NCI-H748 (cell line): ENCODE measurements at regions not wholly inside any gene's neighbourhood (a gene's known extent, or its start where the extent isn't known, plus 50 kb on each side); places are given as distances from the start of the nearest gene placed in this dataset.

Experiments
- DNase-seq: peaks from one replicate; lab custom pipeline; 2025; ENCODE audit not compliant: unreplicated experiment; lab: John Stamatoyannopoulos, UW

- peak; percentile 3 for DNase-seq
Observed at GRCh38 chr10:94085766-94086437, 92.2 kb downstream of the PLCE1 start.

GRCh38 chr10:94088926-94089381, 95.2 kb downstream of the PLCE1 start:
- DNase-seq = peak; percentile 6

- no peak for DNase-seq
Observed at GRCh38 chr10:94091649-94092048, 97.9 kb downstream of the PLCE1 start.

GRCh38 chr10:94092848-94093247, 99.1 kb downstream of the PLCE1 start:
- no peak for DNase-seq

- no peak for DNase-seq
Observed at GRCh38 chr10:94093286-94093905, 99.7 kb downstream of the PLCE1 start.

- no peak for DNase-seq
Observed at GRCh38 chr10:94094540-94094939, 100.8 kb downstream of the PLCE1 start.

GRCh38 chr10:94097656-94098055, 103.9 kb downstream of the PLCE1 start:
- no peak for DNase-seq

- no peak for DNase-seq
Observed at GRCh38 chr10:94098896-94099295, 105.2 kb downstream of the PLCE1 start.

- no peak for DNase-seq
Observed at GRCh38 chr10:94101894-94102293, 108.2 kb downstream of the PLCE1 start.

- no peak for DNase-seq
Observed at GRCh38 chr10:94102436-94102835, 108.7 kb downstream of the PLCE1 start.

- no peak for DNase-seq
Observed at GRCh38 chr10:94103192-94103591, 109.5 kb downstream of the PLCE1 start.

- no peak for DNase-seq
Observed at GRCh38 chr10:94103801-94104221, 110.1 kb downstream of the PLCE1 start.

GRCh38 chr10:94104316-94105000, 110.7 kb downstream of the PLCE1 start:
- DNase-seq = no peak

GRCh38 chr10:94105226-94105625, 111.5 kb downstream of the PLCE1 start:
- DNase-seq = peak; percentile 60

GRCh38 chr10:94107191-94107590, 113.5 kb downstream of the PLCE1 start:
- DNase-seq = no peak

- DNase-seq = no peak
Observed at GRCh38 chr10:94108200-94108599, 114.5 kb downstream of the PLCE1 start.

GRCh38 chr10:94111367-94111766, 117.6 kb downstream of the PLCE1 start:
- DNase-seq = no peak

- DNase-seq = no peak
Observed at GRCh38 chr10:94112321-94112720, 118.6 kb downstream of the PLCE1 start.

GRCh38 chr10:94115725-94116124, 122.0 kb downstream of the PLCE1 start:
- no peak for DNase-seq

- no peak for DNase-seq
Observed at GRCh38 chr10:94116848-94117247, 123.1 kb downstream of the PLCE1 start.

- DNase-seq = no peak
Observed at GRCh38 chr10:94122211-94122610, 128.5 kb downstream of the PLCE1 start.
